Psoas muscle (tissue), 7 donors: ENCODE measurements at regions not wholly inside any gene's neighbourhood (a gene's known extent, or its start where the extent isn't known, plus 50 kb on each side); places are given as distances from the start of the nearest gene placed in this dataset.

Experiments used
- ATAC-seq, 4 donors: fragments of 200-7000 bp; cut with Tn5 transposase; one replicate each; pipeline ENCODE4 v1.9.1; 2020; ENCODE audit warnings: moderate library complexity in 3 of 4, mild to moderate bottlenecking in 2 of 4
- DNase-seq, 2 donors: peaks; one replicate each; pipeline ENCODE4 v3.0.0-alpha.2; 2020
- H3K27ac ChIP-seq: fragments of 200-600 bp; one replicate; pipeline ENCODE4 v1.8.0; 2022
- H3K27me3 ChIP-seq, 3 donors: fragments of 200-600 bp in 1 of 3; one replicate each; pipeline versions ENCODE4 v1.6.1 to v1.8.0; 2013 to 2022; ENCODE audit warnings: low read length in 2 of 3, mild to moderate bottlenecking in 2 of 3, moderate library complexity in 1 of 3; ENCODE audit not compliant: insufficient read depth in 3 of 3
- H3K36me3 ChIP-seq, 2 donors: fragments of 200-600 bp in 1 of 2; one replicate each; pipeline versions ENCODE4 v1.6.1 to v1.8.0; 2013 to 2022; ENCODE audit warnings: low read depth in 1 of 2, mild to moderate bottlenecking in 1 of 2, moderate library complexity in 1 of 2; ENCODE audit not compliant: insufficient read depth in 1 of 2
- H3K4me1 ChIP-seq: fragments of 200-600 bp; one replicate; pipeline ENCODE4 v1.8.0; 2022
- H3K4me3 ChIP-seq: fragments of 200-600 bp; one replicate; pipeline ENCODE4 v1.8.0; 2022; ENCODE audit warnings: mild to moderate bottlenecking
- H3K9me3 ChIP-seq: fragments of 200-600 bp; one replicate; pipeline ENCODE4 v1.8.0; 2022
- WGBS, 3 donors: extraction: QIAGEN DNeasy Blood & Tissue Kit; methylation state at CpG; one replicate each; pipeline versions ENCODE4 v1.1.6 to v1.1.7; 2013; 5-methylcytosine and 5-hydroxymethylcytosine counted together
- intact Hi-C, 2 donors: fragments of 100-400 bp; cut with DNase I; formaldehyde crosslinking; loops; one replicate each; pipeline versions ENCODE4 v1.11.0 to v1.14.2; 2022
- TF ChIP-seq, protein P1 (sequence below): fragments of 200-600 bp; IDR thresholded peaks from one replicate; pipeline ENCODE4 v1.8.0; 2022; ENCODE audit warnings: antibody characterized with exemption
- donor health status: healthy with polysubstance abuse.
- donor health status: DM: no; HTN: no; CAD: no; lungs with moderate emphysema.
- donor health status: Bipolar disorder and iron deficiency.
- donor health status: healthy.
- donor health status: DM: yes; HTN: yes; CAD: no.
- donor health status: DM: no; HTN: no; CAD: no.
- donor health status: DM: yes; HTN: yes; CAD: no.

- ATAC-seq: no peak
- H3K27me3 ChIP-seq: no peaks in the 10 kb centered on the region
- H3K36me3 ChIP-seq: no peaks in the 10 kb centered on the region
- no peak for DNase-seq
- no peak overlapping the region for H3K4me3 ChIP-seq
- intact Hi-C loops: no loop called here
- H3K9me3 ChIP-seq: no peaks in the 10 kb centered on the region
- TF ChIP-seq, protein P1, sequence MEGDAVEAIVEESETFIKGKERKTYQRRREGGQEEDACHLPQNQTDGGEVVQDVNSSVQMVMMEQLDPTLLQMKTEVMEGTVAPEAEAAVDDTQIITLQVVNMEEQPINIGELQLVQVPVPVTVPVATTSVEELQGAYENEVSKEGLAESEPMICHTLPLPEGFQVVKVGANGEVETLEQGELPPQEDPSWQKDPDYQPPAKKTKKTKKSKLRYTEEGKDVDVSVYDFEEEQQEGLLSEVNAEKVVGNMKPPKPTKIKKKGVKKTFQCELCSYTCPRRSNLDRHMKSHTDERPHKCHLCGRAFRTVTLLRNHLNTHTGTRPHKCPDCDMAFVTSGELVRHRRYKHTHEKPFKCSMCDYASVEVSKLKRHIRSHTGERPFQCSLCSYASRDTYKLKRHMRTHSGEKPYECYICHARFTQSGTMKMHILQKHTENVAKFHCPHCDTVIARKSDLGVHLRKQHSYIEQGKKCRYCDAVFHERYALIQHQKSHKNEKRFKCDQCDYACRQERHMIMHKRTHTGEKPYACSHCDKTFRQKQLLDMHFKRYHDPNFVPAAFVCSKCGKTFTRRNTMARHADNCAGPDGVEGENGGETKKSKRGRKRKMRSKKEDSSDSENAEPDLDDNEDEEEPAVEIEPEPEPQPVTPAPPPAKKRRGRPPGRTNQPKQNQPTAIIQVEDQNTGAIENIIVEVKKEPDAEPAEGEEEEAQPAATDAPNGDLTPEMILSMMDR: no peak
- H3K27ac ChIP-seq: no peak overlapping the region
- no peaks in the 10 kb centered on the region for H3K4me1 ChIP-seq
- WGBS, 3 donors: 31 to 64% (median 34%) methylated on average over 1 of the region's 1 CpG
Measured at GRCh38 chr2:223431479-223431878, 170.7 kb downstream of the SCG2 start.

DNA sequence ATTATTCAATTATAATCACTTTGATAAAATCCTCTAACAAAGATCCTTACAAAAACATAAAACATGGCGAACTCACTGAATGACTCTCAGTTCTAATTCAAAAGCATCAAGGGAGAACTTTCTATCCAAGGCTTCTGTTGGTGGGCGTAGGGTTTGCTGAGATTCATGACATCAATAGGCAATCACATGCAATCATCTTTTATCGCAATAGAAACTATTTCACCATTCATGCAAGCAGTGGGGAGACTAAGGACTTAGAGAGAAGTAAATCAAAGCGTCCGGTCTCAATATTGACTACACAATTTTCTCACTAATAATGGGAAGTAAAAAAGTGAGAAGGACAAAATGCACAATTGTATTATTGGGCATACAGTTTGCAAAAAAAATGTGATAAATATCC, 168.7 kb downstream of the SCG2 start:
- H3K4me3 ChIP-seq: no peak overlapping the region
- no peak overlapping the region for H3K27ac ChIP-seq
- DNase-seq (no peak), ATAC-seq (no peak)
- H3K9me3 ChIP-seq: no peaks in the 10 kb centered on the region
- no peaks in the 10 kb centered on the region for H3K36me3 ChIP-seq
- intact Hi-C loops: no loop called here
- WGBS, 3 donors: 76 to 94% (median 82%) methylated on average over 5 of the region's 5 CpGs
- TF ChIP-seq, protein P1: no peak
- H3K4me1 ChIP-seq: no peaks in the 10 kb centered on the region
- no peaks in the 10 kb centered on the region for H3K27me3 ChIP-seq

- TF ChIP-seq, protein P1: no peak
- WGBS, 3 donors: 69 to 78% (median 76%) methylated on average over 4 of the region's 4 CpGs
- intact Hi-C loops: no loop called here
Measured at GRCh38 chr2:223437788-223438187, 164.4 kb downstream of the SCG2 start.

DNA sequence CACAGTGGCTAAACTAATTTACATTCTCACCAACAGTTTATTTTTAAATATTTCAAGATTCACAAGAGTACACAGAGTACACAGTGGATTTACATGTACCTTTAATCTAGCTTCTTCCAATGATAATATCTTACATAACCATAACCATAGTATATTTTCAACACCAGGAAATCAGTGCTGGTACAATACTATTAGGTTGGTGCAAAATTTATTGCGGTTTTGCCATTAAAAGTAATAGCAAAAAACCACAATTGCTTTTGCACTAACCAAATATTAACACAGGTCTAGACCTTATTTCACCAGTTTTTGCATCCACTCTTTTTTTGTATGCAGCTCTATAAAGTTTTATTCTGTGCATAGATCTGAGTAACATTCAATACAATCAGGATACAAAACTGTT, 163.0 kb downstream of the SCG2 start:
- no peak for DNase-seq
- TF ChIP-seq, protein P1: no peak
- Histone ChIP-seq H3K36me3 (no peaks in the 10 kb centered on the region), H3K4me1 (no peaks in the 10 kb centered on the region), H3K27me3 (no peaks in the 10 kb centered on the region), H3K4me3 (no peak overlapping the region), H3K9me3 (no peaks in the 10 kb centered on the region), H3K27ac (no peak overlapping the region)
- ATAC-seq: no peak
- intact Hi-C loops: no loop called here
- 71 to 76% (median 75%) methylated on average over 1 of the region's 1 CpG for WGBS, 3 donors

More at GRCh38 chr2:223437788-223438187, 164.4 kb downstream of the SCG2 start:
- Histone ChIP-seq H3K36me3 (no peaks in the 10 kb centered on the region), H3K27me3 (no peaks in the 10 kb centered on the region), H3K4me3 (no peak overlapping the region), H3K9me3 (no peaks in the 10 kb centered on the region), H3K27ac (no peak overlapping the region), H3K4me1 (no peaks in the 10 kb centered on the region)
- no peak for ATAC-seq
- DNase-seq: no peak

DNA sequence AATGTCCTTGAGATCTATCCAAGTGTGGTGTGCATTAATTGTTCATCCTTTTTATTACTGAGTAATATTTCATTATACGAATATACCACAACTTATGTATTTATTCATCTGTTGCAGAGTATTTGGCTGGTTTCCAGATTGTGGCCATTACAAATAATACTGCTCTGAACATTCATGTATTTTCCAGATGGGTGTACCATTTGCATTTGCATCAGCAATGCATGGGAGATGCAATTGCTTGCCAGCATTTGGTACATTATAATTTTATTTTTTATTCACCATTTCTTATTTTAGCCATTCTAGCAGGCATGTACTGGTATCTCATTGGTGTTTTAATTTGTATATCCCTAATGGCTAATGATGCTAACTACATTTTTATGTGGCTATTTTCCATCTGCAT, 162.4 kb downstream of the SCG2 start:
- 0 to 82% (median 44%) methylated on average over 1 of the region's 1 CpG for WGBS, 3 donors
- TF ChIP-seq, protein P1: no peak
- Histone ChIP-seq H3K36me3 (no peaks in the 10 kb centered on the region), H3K27me3 (no peaks in the 10 kb centered on the region), H3K4me1 (no peaks in the 10 kb centered on the region), H3K4me3 (no peak overlapping the region), H3K27ac (no peak overlapping the region), H3K9me3 (no peaks in the 10 kb centered on the region)
- DNase-seq (no peak), ATAC-seq (no peak)
- intact Hi-C loops: no loop called here
